HEK293 (cell line): ENCODE measurements at regions not wholly inside any gene's neighbourhood (a gene's known extent, or its start where the extent isn't known, plus 50 kb on each side); places are given as distances from the start of the nearest gene placed in this dataset.

ENCODE experiments used
- CTCF ChIA-PET: fragments of 350-600 bp; formaldehyde crosslinking; extraction: SDS; loops from one replicate; lab custom pipeline; 2021; ENCODE audit warnings: antibody characterized with exemption; lab: Yijun Ruan, JAX
- POLR2A ChIA-PET: fragments of 300-600 bp; formaldehyde crosslinking; extraction: SDS; loops from one replicate; lab custom pipeline; 2020; ENCODE audit warnings: antibody characterized with exemption, inconsistent platforms; lab: Yijun Ruan, JAX
- H3K27ac ChIP-seq: fragments of 200-500 bp; sonication (Bioruptor generic); 2 replicates; pipeline ENCODE4 v1.5.1; 2014; ENCODE audit warnings: low read depth, low read length, control low read depth, inconsistent platforms; ENCODE audit errors: extremely low read depth
- H3K36me3 ChIP-seq, 2 experiments: fragments of 200-500 bp in 1 of 2; sonication (Bioruptor generic) in 1 of 2; 1 replicate in 1 of 2; 2 replicates in 1 of 2; pipeline ENCODE4 v1.5.1; 2014 to 2017; ENCODE audit warnings: inconsistent platforms in 2 of 2, low read length in 2 of 2; ENCODE audit not compliant: control insufficient read depth in 2 of 2, insufficient read depth in 1 of 2
- H3K4me1 ChIP-seq: fragments of 200-500 bp; sonication (Bioruptor generic); 2 replicates; pipeline ENCODE4 v1.5.1; 2014; ENCODE audit warnings: mild to moderate bottlenecking, low read length, inconsistent platforms; ENCODE audit not compliant: control insufficient read depth, insufficient read depth
- H3K4me3 ChIP-seq: 2 replicates; pipeline ENCODE4 v1.5.1; 2011; ENCODE audit warnings: low read depth, mild to moderate bottlenecking, control low read depth, low read length, moderate library complexity
- H3K9me3 ChIP-seq: fragments of 200-500 bp; sonication (Bioruptor generic); 2 replicates; pipeline ENCODE4 v1.5.1; 2014; ENCODE audit warnings: low read depth, low read length, inconsistent platforms; ENCODE audit not compliant: control insufficient read depth, insufficient read depth
- AEBP2 ChIP-seq: fragments of 450-650 bp; formaldehyde crosslinking; IDR thresholded peaks from 2 replicates; pipeline ENCODE4 v1.5.1; 2016; ENCODE audit warnings: missing biosample characterization, missing genetic modification characterization, borderline replicate concordance
- HOXC10 ChIP-seq: sonication (generic); formaldehyde crosslinking; IDR thresholded peaks from 2 replicates; pipeline ENCODE4 v1.8.1; 2023; ENCODE audit warnings: mild to moderate bottlenecking, missing genetic modification reagents
- PRDM2 ChIP-seq: fragments of 450-650 bp; formaldehyde crosslinking; IDR thresholded peaks from 2 replicates; pipeline ENCODE4 v1.5.1; 2016; ENCODE audit warnings: missing biosample characterization, missing genetic modification characterization, borderline replicate concordance
- PRDM6 ChIP-seq: fragments of 450-650 bp; formaldehyde crosslinking; IDR thresholded peaks from 2 replicates; pipeline ENCODE4 v1.5.1; 2017; ENCODE audit warnings: missing biosample characterization, missing genetic modification characterization
- ZBTB44 ChIP-seq: fragments of 450-650 bp; IDR thresholded peaks from 2 replicates; pipeline ENCODE4 v1.5.1; 2018; ENCODE audit warnings: missing biosample characterization, mild to moderate bottlenecking, missing genetic modification characterization
- ZNF121 ChIP-seq: fragments of 450-650 bp; formaldehyde crosslinking; IDR thresholded peaks from 2 replicates; pipeline ENCODE4 v1.5.1; 2016; ENCODE audit warnings: missing biosample characterization, missing genetic modification characterization
- ZNF16 ChIP-seq: fragments of 450-650 bp; formaldehyde crosslinking; IDR thresholded peaks from 2 replicates; pipeline ENCODE4 v1.5.1; 2016; ENCODE audit warnings: low read depth, missing biosample characterization, missing genetic modification characterization
- ZNF19 ChIP-seq: fragments of 450-650 bp; formaldehyde crosslinking; IDR thresholded peaks from 2 replicates; pipeline ENCODE4; 2016; ENCODE audit warnings: missing biosample characterization, missing genetic modification characterization, low read depth
- ZNF211 ChIP-seq: fragments of 450-650 bp; formaldehyde crosslinking; IDR thresholded peaks from 2 replicates; pipeline ENCODE4 v1.5.1; 2016; ENCODE audit warnings: low read depth, missing biosample characterization, missing genetic modification characterization
- ZNF341 ChIP-seq: fragments of 450-650 bp; formaldehyde crosslinking; IDR thresholded peaks from 2 replicates; pipeline ENCODE4; 2016; ENCODE audit warnings: low read depth, missing biosample characterization, missing genetic modification characterization
- ZNF449 ChIP-seq: fragments of 450-650 bp; formaldehyde crosslinking; IDR thresholded peaks from 2 replicates; pipeline ENCODE4 v1.5.1; 2017; ENCODE audit warnings: missing biosample characterization, mild to moderate bottlenecking, missing genetic modification characterization, moderate library complexity
- ZNF510 ChIP-seq: fragments of 450-650 bp; formaldehyde crosslinking; IDR thresholded peaks from 2 replicates; pipeline ENCODE4 v1.5.1; 2018; ENCODE audit warnings: mild to moderate bottlenecking, missing genetic modification characterization, missing biosample characterization; ENCODE audit not compliant: insufficient replicate concordance
- ZNF529 ChIP-seq: fragments of 450-650 bp; formaldehyde crosslinking; IDR thresholded peaks from 2 replicates; pipeline ENCODE4 v1.5.1; 2017; ENCODE audit warnings: missing genetic modification characterization, missing biosample characterization; ENCODE audit not compliant: insufficient replicate concordance
- ZNF621 ChIP-seq: fragments of 450-650 bp; formaldehyde crosslinking; IDR thresholded peaks from 2 replicates; pipeline ENCODE4 v1.5.1; 2017; ENCODE audit warnings: missing biosample characterization, missing genetic modification characterization
- ZNF626 ChIP-seq: fragments of 450-650 bp; sonication (Bioruptor Pico); formaldehyde crosslinking; IDR thresholded peaks from 2 replicates; pipeline ENCODE4 v1.5.1; 2018; ENCODE audit warnings: missing biosample characterization, missing genetic modification characterization, inconsistent platforms
- ZNF76 ChIP-seq: fragments of 450-650 bp; formaldehyde crosslinking; IDR thresholded peaks from 2 replicates; pipeline ENCODE4; 2016; ENCODE audit warnings: low read depth, missing biosample characterization, missing genetic modification characterization, borderline replicate concordance
- ZSCAN23 ChIP-seq: fragments of 450-650 bp; formaldehyde crosslinking; IDR thresholded peaks from 2 replicates; pipeline ENCODE4 v1.5.1; 2016; ENCODE audit warnings: missing biosample characterization, missing genetic modification characterization

- Histone ChIP-seq H3K4me3 (no peak overlapping the region), H3K27ac (no peak overlapping the region), H3K4me1 (no peaks in the 10 kb centered on the region), H3K9me3 (no peaks in the 10 kb centered on the region), H3K36me3 (no peaks in the 10 kb centered on the region)
- ChIA-PET CTCF (no interaction called here), POLR2A (no interaction called here)
- no peak for TF ChIP-seq ZBTB44 (tag by site-specific recombination)
- TF ChIP-seq ZSCAN23 (tag by site-specific recombination), result no peak
- no peak for TF ChIP-seq HOXC10 (CRISPR knock-in tag)
- no peak for TF ChIP-seq ZNF341 (tag by site-specific recombination)
- TF ChIP-seq ZNF76 (tag by site-specific recombination), result no peak
- TF ChIP-seq ZNF19 (tag by site-specific recombination), result no peak
These were observed 533.8 kb downstream of the TMEM182 start for GRCh38 chr2:103295591-103295990.

GRCh38 chr2:103324671-103325070, 562.8 kb downstream of the TMEM182 start:
- TF ChIP-seq PRDM2 (tag by site-specific recombination), result no peak
- no peak for TF ChIP-seq AEBP2 (tag by site-specific recombination)
- no peak for TF ChIP-seq ZNF510
- no peak for TF ChIP-seq ZNF626 (tag by site-specific recombination)
- no peak for TF ChIP-seq ZNF121 (tag by site-specific recombination)
- TF ChIP-seq, all 188 proteins: peak for 0
- no peaks in the 10 kb centered on the region for H3K9me3 ChIP-seq
- no peaks in the 10 kb centered on the region for H3K4me1 ChIP-seq
- H3K36me3 ChIP-seq, result no peaks in the 10 kb centered on the region
- no peak overlapping the region for H3K4me3 ChIP-seq
- ChIA-PET CTCF (no interaction called here), POLR2A (no interaction called here)
- H3K27ac ChIP-seq, result no peak overlapping the region

- no peak for TF ChIP-seq PRDM6 (tag by site-specific recombination)
- no peak for TF ChIP-seq ZNF449 (tag by site-specific recombination)
- TF ChIP-seq ZNF529 (tag by site-specific recombination), result no peak
- no peak for TF ChIP-seq ZNF621 (tag by site-specific recombination)
- TF ChIP-seq ZNF16 (tag by site-specific recombination), result no peak
- no peak for TF ChIP-seq ZNF211
- no peaks in the 10 kb centered on the region for H3K4me1 ChIP-seq
- CTCF ChIA-PET, result no interaction called here
- no peaks in the 10 kb centered on the region for H3K36me3 ChIP-seq
- no peak overlapping the region for H3K27ac ChIP-seq
- no peaks in the 10 kb centered on the region for H3K9me3 ChIP-seq
- H3K4me3 ChIP-seq, result no peak overlapping the region
- POLR2A ChIA-PET, result no interaction called here
These were observed 565.6 kb downstream of the TMEM182 start for GRCh38 chr2:103327386-103327785.
